Chondrocyte (in vitro differentiated cells): ENCODE measurements at regions not wholly inside any gene's neighbourhood (a gene's known extent, or its start where the extent isn't known, plus 50 kb on each side); places are given as distances from the start of the nearest gene placed in this dataset.

ENCODE experiments used
- DNase-seq: peaks from one replicate; pipeline ENCODE4 v3.0.0; 2021; ENCODE audit warnings: mixed read lengths, low spot score
- H3K27ac Mint-ChIP-seq: one replicate; pipeline ENCODE4 v1.8.0; 2021; ENCODE audit warnings: mild to moderate bottlenecking, moderate library complexity, mixed read lengths; ENCODE audit not compliant: unreplicated experiment
- H3K27me3 Mint-ChIP-seq: 2 replicates; pipeline ENCODE4 v1.8.0; 2021; ENCODE audit warnings: low read depth, mixed read lengths
- H3K36me3 Mint-ChIP-seq: 2 replicates; pipeline ENCODE4 v1.8.0; 2021; ENCODE audit warnings: low read depth, mixed read lengths
- H3K4me1 Mint-ChIP-seq: 2 replicates; pipeline ENCODE4 v1.8.0; 2021; ENCODE audit warnings: low read depth, mild to moderate bottlenecking, mixed read lengths
- H3K4me3 Mint-ChIP-seq: one replicate; pipeline ENCODE4 v1.8.0; 2021; ENCODE audit warnings: mild to moderate bottlenecking, moderate library complexity, mixed read lengths; ENCODE audit not compliant: unreplicated experiment
- H3K9me3 Mint-ChIP-seq: 2 replicates; pipeline ENCODE4 v1.8.0; 2021; ENCODE audit warnings: low read depth, mixed read lengths
- CTCF ChIP-seq: fragments of 200-600 bp; sonication (generic); IDR thresholded peaks from 2 replicates; pipeline ENCODE4 v1.5.0; 2021; ENCODE audit warnings: antibody characterized with exemption, mild to moderate bottlenecking, moderate library complexity

GRCh38 chr16:22633799-22634198 is 123.1 kb downstream of the NPIPB5 start:
- peaks cover 8% of the 10 kb centered on the region for H3K27me3 Mint-ChIP-seq
- H3K4me1 Mint-ChIP-seq: no peaks in the 10 kb centered on the region
- TF ChIP-seq CTCF: no peak
- no peak overlapping the region for H3K4me3 Mint-ChIP-seq
- no peak overlapping the region for H3K27ac Mint-ChIP-seq
- no peak for DNase-seq
- H3K9me3 Mint-ChIP-seq: no peaks in the 10 kb centered on the region
- H3K36me3 Mint-ChIP-seq: no peaks in the 10 kb centered on the region

- H3K36me3 Mint-ChIP-seq: no peaks in the 10 kb centered on the region
- H3K27ac Mint-ChIP-seq: no peak overlapping the region
- no peaks in the 10 kb centered on the region for H3K4me1 Mint-ChIP-seq
These were observed 124.3 kb downstream of the NPIPB5 start for GRCh38 chr16:22634954-22635353.

GRCh38 chr16:22635357-22635761 is 124.7 kb downstream of the NPIPB5 start:
- H3K9me3 Mint-ChIP-seq: no peaks in the 10 kb centered on the region
- no peak overlapping the region for H3K4me3 Mint-ChIP-seq
- peaks cover 8% of the 10 kb centered on the region for H3K27me3 Mint-ChIP-seq
- DNase-seq: no peak
- no peak overlapping the region for H3K27ac Mint-ChIP-seq
- no peaks in the 10 kb centered on the region for H3K36me3 Mint-ChIP-seq
- TF ChIP-seq CTCF: no peak
- no peaks in the 10 kb centered on the region for H3K4me1 Mint-ChIP-seq

More at GRCh38 chr16:22634954-22635353, 124.3 kb downstream of the NPIPB5 start:
- peaks cover 8% of the 10 kb centered on the region for H3K27me3 Mint-ChIP-seq
- DNase-seq: no peak
- H3K9me3 Mint-ChIP-seq: no peaks in the 10 kb centered on the region
- TF ChIP-seq CTCF: no peak
- no peak overlapping the region for H3K4me3 Mint-ChIP-seq

- no peaks in the 10 kb centered on the region for H3K36me3 Mint-ChIP-seq
- TF ChIP-seq CTCF: no peak
- no peak for DNase-seq
- H3K27me3 Mint-ChIP-seq: peaks cover 8% of the 10 kb centered on the region
- no peak overlapping the region for H3K4me3 Mint-ChIP-seq
- H3K9me3 Mint-ChIP-seq: no peaks in the 10 kb centered on the region
- H3K27ac Mint-ChIP-seq: no peak overlapping the region
- H3K4me1 Mint-ChIP-seq: no peaks in the 10 kb centered on the region
These were observed 125.1 kb downstream of the NPIPB5 start for GRCh38 chr16:22635801-22636200.

- H3K36me3 Mint-ChIP-seq: no peaks in the 10 kb centered on the region
- DNase-seq: no peak
- no peaks in the 10 kb centered on the region for H3K4me1 Mint-ChIP-seq
- H3K27ac Mint-ChIP-seq: no peak overlapping the region
- peaks cover 5% of the 10 kb centered on the region for H3K27me3 Mint-ChIP-seq
- no peak overlapping the region for H3K4me3 Mint-ChIP-seq
- H3K9me3 Mint-ChIP-seq: no peaks in the 10 kb centered on the region
- TF ChIP-seq CTCF: no peak
These were observed 127.9 kb downstream of the NPIPB5 start for GRCh38 chr16:22638393-22639206.
